BE2C (cell line): ENCODE measurements at regions not wholly inside any gene's neighbourhood (a gene's known extent, or its start where the extent isn't known, plus 50 kb on each side); places are given as distances from the start of the nearest gene placed in this dataset.
A peak's percentile ranks its signal among the peaks of the same experiment; 100 is the strongest.

ENCODE experiments used
- DNase-seq: peaks from one replicate; pipeline ENCODE4 v3.0.0-alpha.2; 2020
- H3K27me3 ChIP-seq: fragments of 250-450 bp; sonication (Bioruptor Pico); 2 replicates; pipeline ENCODE4 v1.5.1; 2020; ENCODE audit warnings: mild to moderate bottlenecking
- H3K36me3 ChIP-seq: fragments of 250-450 bp; sonication (Bioruptor Pico); 2 replicates; pipeline ENCODE4 v1.5.1; 2020; ENCODE audit warnings: mild to moderate bottlenecking
- H3K4me1 ChIP-seq: fragments of 250-450 bp; sonication (Bioruptor Pico); 2 replicates; pipeline ENCODE4 v1.5.1; 2020
- H3K4me3 ChIP-seq: 2 replicates; pipeline ENCODE4 v1.5.1; 2011; ENCODE audit warnings: low read depth, low read length
- H3K9me3 ChIP-seq: fragments of 250-450 bp; sonication (Bioruptor Pico); 2 replicates; pipeline ENCODE4 v1.5.1; 2020
- CTCF ChIP-seq: IDR thresholded peaks from 2 replicates; pipeline ENCODE4 v1.5.1; 2012; ENCODE audit warnings: mild to moderate bottlenecking, low read depth, low read length

DNA sequence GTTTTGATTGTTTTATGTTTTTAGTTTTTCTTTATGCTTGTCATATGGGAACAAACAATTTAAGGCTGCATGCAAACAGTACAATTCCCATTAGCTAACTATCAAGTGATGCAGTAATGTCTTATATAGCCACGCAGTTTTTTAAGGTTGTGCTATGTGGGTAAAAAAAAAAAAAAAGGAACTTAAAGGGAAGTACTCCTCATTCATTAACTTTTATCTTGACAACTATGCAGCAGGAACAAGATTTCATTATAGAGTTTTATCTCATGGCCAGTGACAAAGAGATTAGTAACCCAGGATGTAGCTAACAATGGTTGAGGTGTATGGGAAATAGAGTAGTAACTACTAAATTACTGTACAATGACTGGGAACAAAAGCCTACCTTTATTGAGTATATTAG lies 1008.2 kb upstream of the CDH9 start:
- H3K4me1 ChIP-seq, result no peaks in the 10 kb centered on the region
- no peaks in the 10 kb centered on the region for H3K27me3 ChIP-seq
- DNase-seq, result no peak
- no peak overlapping the region for H3K4me3 ChIP-seq
- no peak for TF ChIP-seq CTCF
- no peaks in the 10 kb centered on the region for H3K9me3 ChIP-seq
- H3K36me3 ChIP-seq, result no peaks in the 10 kb centered on the region

- Histone ChIP-seq H3K27me3 (no peaks in the 10 kb centered on the region), H3K4me1 (no peaks in the 10 kb centered on the region), H3K4me3 (no peak overlapping the region), H3K36me3 (no peaks in the 10 kb centered on the region), H3K9me3 (no peaks in the 10 kb centered on the region)
- DNase-seq, result no peak
- TF ChIP-seq CTCF, result no peak
These were observed 989.5 kb upstream of the CDH9 start for GRCh38 chr5:28027851-28028250.

GRCh38 chr5:28017178-28017577 lies 978.8 kb upstream of the CDH9 start:
- Histone ChIP-seq H3K4me3 (no peak overlapping the region), H3K27me3 (no peaks in the 10 kb centered on the region), H3K9me3 (0 out of 2 replicates have a peak, but pooled peaks cover 3% of the 10 kb centered on the region), H3K4me1 (peaks cover 8% of the 10 kb centered on the region), H3K36me3 (no peaks in the 10 kb centered on the region)
- no peak for DNase-seq
- no peak for TF ChIP-seq CTCF

DNA sequence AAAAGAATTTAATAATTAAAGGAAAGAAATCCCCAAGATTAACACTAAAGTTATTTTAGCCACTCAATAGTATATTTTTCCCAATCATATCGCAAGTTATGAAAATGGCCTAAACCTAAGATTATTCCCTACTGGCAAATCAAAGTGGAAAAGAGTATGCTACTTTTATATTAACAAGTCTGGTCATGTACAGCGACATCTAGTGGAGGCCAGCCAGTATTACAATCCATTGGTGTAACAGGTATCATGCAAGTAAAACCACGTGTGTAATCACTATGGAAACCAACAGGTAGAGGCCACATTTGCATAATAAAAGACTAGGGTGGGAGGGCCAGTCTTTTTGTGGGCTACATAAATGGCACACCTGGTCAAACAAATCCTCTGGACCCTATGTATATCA lies 976.4 kb upstream of the CDH9 start:
- peak; percentile 25 for DNase-seq

GRCh38 chr5:28012538-28012937 lies 974.2 kb upstream of the CDH9 start:
- Histone ChIP-seq H3K4me3 (no peak overlapping the region), H3K9me3 (0 out of 2 replicates have a peak, but pooled peaks cover 3% of the 10 kb centered on the region), H3K27me3 (no peaks in the 10 kb centered on the region), H3K4me1 (0 out of 2 replicates have a peak, but pooled peaks cover 3% of the 10 kb centered on the region), H3K36me3 (no peaks in the 10 kb centered on the region)
- peak; percentile 41 for TF ChIP-seq CTCF
- DNase-seq, result no peak

More for the DNA sequence above, 976.4 kb upstream of the CDH9 start:
- 0 out of 2 replicates have a peak, but pooled peaks cover 3% of the 10 kb centered on the region for H3K9me3 ChIP-seq
- H3K27me3 ChIP-seq, result no peaks in the 10 kb centered on the region
- no peaks in the 10 kb centered on the region for H3K36me3 ChIP-seq
- peak; percentile 74 for TF ChIP-seq CTCF
- H3K4me3 ChIP-seq, result no peak overlapping the region
- H3K4me1 ChIP-seq, result peaks cover 11% of the 10 kb centered on the region

- 0 out of 2 replicates have a peak, but pooled peaks cover 3% of the 10 kb centered on the region for H3K4me1 ChIP-seq
- H3K36me3 ChIP-seq, result no peaks in the 10 kb centered on the region
- no peaks in the 10 kb centered on the region for H3K27me3 ChIP-seq
- no peak overlapping the region for H3K4me3 ChIP-seq
- no peak for DNase-seq
- H3K9me3 ChIP-seq, result 0 out of 2 replicates have a peak, but pooled peaks cover 3% of the 10 kb centered on the region
- TF ChIP-seq CTCF, result no peak
These were observed 971.2 kb upstream of the CDH9 start for GRCh38 chr5:28009576-28009975.
